ENCODE measurements at regions not wholly inside any gene's neighbourhood (a gene's known extent, or its start where the extent isn't known, plus 50 kb on each side); places are given as distances from the start of the nearest gene placed in this dataset.
"Not testable (repeated sequence)": the region's sequence is repeated elsewhere in the genome, so short reads cannot be mapped to it uniquely, and the experiment has no call there.

DNA sequence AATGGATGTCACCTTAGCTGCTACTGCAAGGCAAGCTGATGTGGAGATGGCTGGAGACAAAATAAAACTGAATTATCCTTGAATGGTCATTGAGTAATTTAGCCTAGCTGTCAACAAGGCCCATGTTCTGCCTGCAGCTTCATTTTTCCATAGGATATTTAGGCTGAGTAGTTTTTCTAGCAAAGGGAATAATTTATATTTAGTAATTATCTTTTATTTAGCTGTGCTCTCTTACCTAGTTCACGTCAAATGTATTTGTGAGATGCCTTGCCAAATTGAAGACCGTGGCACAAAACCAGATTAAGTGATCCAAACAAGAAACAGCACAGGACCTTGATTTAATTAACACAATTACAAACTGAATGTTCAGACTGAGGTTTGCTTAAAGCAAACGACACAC lies 77.4 kb upstream of the CEP162 start:
- H3K4me2 ChIP-seq, result no peak overlapping the region
- TF ChIP-seq EP300 (IDR thresholded peaks at IDR 0.05; ENCODE audit: borderline replicate concordance in 1 of 2, low read depth in 1 of 2, low read length in 1 of 2) (peak in 1 of 2 experiments; percentile 34; a peak in 1 of 4 replicates), NRF1 (IDR thresholded peaks at IDR 0.05; ENCODE audit: low read depth, low read length) (no peak), GATA2 (CRISPR knock-in tag; IDR thresholded peaks at IDR 0.05) (peak; percentile 47), RCOR1 (IDR thresholded peaks at IDR 0.05; ENCODE audit: low read length) (0 out of 2 replicates have a peak, but pooled peaks have one; percentile 24)
- TF ChIP-seq, protein P1, sequence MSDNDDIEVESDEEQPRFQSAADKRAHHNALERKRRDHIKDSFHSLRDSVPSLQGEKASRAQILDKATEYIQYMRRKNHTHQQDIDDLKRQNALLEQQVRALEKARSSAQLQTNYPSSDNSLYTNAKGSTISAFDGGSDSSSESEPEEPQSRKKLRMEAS (IDR thresholded peaks at IDR 0.05; ENCODE audit: low read depth), result no peak
- TF ChIP-seq, protein P2, sequence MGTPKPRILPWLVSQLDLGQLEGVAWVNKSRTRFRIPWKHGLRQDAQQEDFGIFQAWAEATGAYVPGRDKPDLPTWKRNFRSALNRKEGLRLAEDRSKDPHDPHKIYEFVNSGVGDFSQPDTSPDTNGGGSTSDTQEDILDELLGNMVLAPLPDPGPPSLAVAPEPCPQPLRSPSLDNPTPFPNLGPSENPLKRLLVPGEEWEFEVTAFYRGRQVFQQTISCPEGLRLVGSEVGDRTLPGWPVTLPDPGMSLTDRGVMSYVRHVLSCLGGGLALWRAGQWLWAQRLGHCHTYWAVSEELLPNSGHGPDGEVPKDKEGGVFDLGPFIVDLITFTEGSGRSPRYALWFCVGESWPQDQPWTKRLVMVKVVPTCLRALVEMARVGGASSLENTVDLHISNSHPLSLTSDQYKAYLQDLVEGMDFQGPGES (IDR thresholded peaks at IDR 0.05; ENCODE audit: low read depth, low read length), result no peak
- no peaks in the 10 kb centered on the region for H3K27me3 ChIP-seq (ENCODE audit: insufficient read depth)
- H2AFZ ChIP-seq (ENCODE audit: low read depth), result no peak overlapping the region
- no peak overlapping the region for H3K4me3 ChIP-seq (ENCODE audit: low read depth in 2 of 2, low read length in 1 of 2)
- H3F3A ChIP-seq (replicated peaks; ENCODE audit: insufficient read depth), result no peaks in the 10 kb centered on the region
- 6% methylated on average over 3 of the region's 3 CpGs for WGBS (ENCODE audit: low lambda C conversion rate)
- ChIA-PET POLR2A (no interaction called here), CTCF (interaction anchor here (1.7 to 3.2 kb wide), 2 partner anchors 21 to 77 kb away, joined by 4 to 11 read pairs; partner anchors contain the start of gene CEP162)
- H4K20me1 ChIP-seq (ENCODE audit: insufficient read depth), result no peaks in the 10 kb centered on the region
- H3K9ac ChIP-seq, result no peak overlapping the region
- no peaks in the 10 kb centered on the region for H3K36me3 ChIP-seq (replicated peaks in 1 of 2; ENCODE audit: control insufficient read depth in 1 of 2, insufficient read depth in 2 of 2, low read length in 1 of 2)
- H3K9me3 ChIP-seq, result no peaks in the 10 kb centered on the region
- DNase-seq, result peak; percentile 35
- H3K9me2 ChIP-seq, result no peaks in the 10 kb centered on the region
- H3K4me1 ChIP-seq (ENCODE audit: control insufficient read depth in 1 of 2, insufficient read depth in 2 of 2, low read depth in 1 of 2, low read length in 1 of 2), result peaks cover 0 to 3% of the 10 kb centered on the region in 2 experiments; a peak in 2 of 4 replicates
- peak overlapping the region in 1 of 2 experiments; percentile 72; a peak in 2 of 4 replicates for H3K27ac ChIP-seq (ENCODE audit: low read depth in 2 of 2, low read length in 1 of 2)
- no peaks in the 10 kb centered on the region for H3K79me2 ChIP-seq (ENCODE audit: insufficient read depth)

DNA sequence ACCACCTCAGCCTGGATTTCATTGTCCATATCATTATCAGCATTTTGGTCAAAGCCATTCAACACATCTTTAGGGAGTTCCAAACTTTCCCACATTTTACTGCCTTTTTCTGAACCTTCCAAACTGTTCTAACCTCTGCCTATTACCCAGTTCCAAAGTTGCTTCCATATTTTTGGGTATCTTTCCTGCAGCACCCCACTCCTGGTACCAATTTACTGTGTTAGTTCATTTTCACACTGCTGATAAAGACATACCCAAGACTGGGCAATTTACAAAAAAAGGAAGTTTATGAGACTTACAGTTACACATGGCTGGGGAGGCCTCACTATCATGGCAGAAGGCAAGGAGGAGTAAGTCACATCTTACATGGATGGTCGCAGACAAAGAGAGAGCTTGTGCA lies 63.6 kb upstream of the CEP162 start:
- POLR2A ChIA-PET; H2AFZ ChIP-seq (ENCODE audit: low read depth); H3K79me2 ChIP-seq (ENCODE audit: insufficient read depth); H3K36me3 ChIP-seq (replicated peaks in 1 of 2; ENCODE audit: control insufficient read depth in 1 of 2, insufficient read depth in 2 of 2, low read length in 1 of 2); H3K27me3 ChIP-seq (ENCODE audit: insufficient read depth); H4K20me1 ChIP-seq (ENCODE audit: insufficient read depth); CTCF ChIA-PET; H3K4me3 ChIP-seq (ENCODE audit: low read depth in 2 of 2, low read length in 1 of 2); DNase-seq; H3F3A ChIP-seq (replicated peaks; ENCODE audit: insufficient read depth); H3K4me1 ChIP-seq (ENCODE audit: control insufficient read depth in 1 of 2, insufficient read depth in 2 of 2, low read depth in 1 of 2, low read length in 1 of 2); H3K9ac ChIP-seq; H3K9me3 ChIP-seq; H3K4me2 ChIP-seq; H3K9me2 ChIP-seq; H3K27ac ChIP-seq (ENCODE audit: low read depth in 2 of 2, low read length in 1 of 2): not testable (repeated sequence)
- WGBS (ENCODE audit: low lambda C conversion rate), result 48% methylated on average over 1 of the region's 1 CpG

DNA sequence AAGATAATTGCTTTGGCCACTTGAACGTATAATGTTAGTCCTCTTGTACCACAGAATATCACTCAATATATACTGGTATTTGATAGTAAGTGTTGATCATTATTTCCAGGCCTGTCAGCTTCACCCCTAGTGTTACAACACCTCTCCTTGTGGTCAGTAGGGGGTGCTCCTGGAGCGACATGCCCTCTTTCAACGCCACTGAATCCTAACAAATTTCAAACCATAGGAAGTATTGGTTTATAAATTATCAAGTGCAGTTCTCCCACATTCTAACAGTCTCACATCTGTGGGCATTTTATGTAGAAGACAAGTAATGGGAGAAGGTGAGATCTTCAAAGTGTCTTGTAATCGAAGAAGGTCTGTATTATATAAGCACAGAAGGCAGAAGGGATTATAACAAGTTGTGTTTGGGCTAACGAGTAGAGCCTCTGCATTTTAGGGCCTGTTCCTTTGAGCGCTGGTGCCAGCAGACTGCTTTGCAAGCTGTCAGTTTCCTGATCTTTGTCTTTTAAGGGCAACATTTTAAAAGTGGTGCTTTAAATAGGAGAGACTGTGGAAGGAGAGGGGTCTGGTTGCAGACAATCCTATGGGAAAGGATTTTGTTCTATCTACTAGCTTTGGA lies 57.1 kb upstream of the CEP162 start:
- H3K9me2 ChIP-seq, result no peaks in the 10 kb centered on the region
- no peaks in the 10 kb centered on the region for H3K9me3 ChIP-seq
- POLR2A ChIA-PET, result no interaction called here
- no peaks in the 10 kb centered on the region for H3K27me3 ChIP-seq (ENCODE audit: insufficient read depth)
- H3K4me3 ChIP-seq (ENCODE audit: low read depth in 2 of 2, low read length in 1 of 2), result peak overlapping the region in 1 of 2 experiments; percentile 37; a peak in 1 of 4 replicates
- no peaks in the 10 kb centered on the region for H3K79me2 ChIP-seq (ENCODE audit: insufficient read depth)
- no peaks in the 10 kb centered on the region for H3K36me3 ChIP-seq (replicated peaks in 1 of 2; ENCODE audit: control insufficient read depth in 1 of 2, insufficient read depth in 2 of 2, low read length in 1 of 2)
- H3K27ac ChIP-seq (ENCODE audit: low read depth in 2 of 2, low read length in 1 of 2), result no peak overlapping the region
- no peaks in the 10 kb centered on the region for H3F3A ChIP-seq (replicated peaks; ENCODE audit: insufficient read depth)
- no peak overlapping the region for H3K4me2 ChIP-seq
- H3K9ac ChIP-seq, result no peak overlapping the region
- WGBS (ENCODE audit: low lambda C conversion rate), result 44% methylated on average over 6 of the region's 6 CpGs
- H3K4me1 ChIP-seq (ENCODE audit: control insufficient read depth in 1 of 2, insufficient read depth in 2 of 2, low read depth in 1 of 2, low read length in 1 of 2), result no peaks in the 10 kb centered on the region; a peak in 1 of 4 replicates
- CTCF ChIA-PET, result interaction anchor here (0.6 to 3.8 kb wide), 25 partner anchors 9 to 846 kb away, joined by 3 to 18 read pairs (median 3); no protein-coding TSS in a partner anchor
- H2AFZ ChIP-seq (ENCODE audit: low read depth), result no peak overlapping the region
- peak; percentile 50 for DNase-seq
- no peaks in the 10 kb centered on the region for H4K20me1 ChIP-seq (ENCODE audit: insufficient read depth)
- TF ChIP-seq MXI1 (IDR thresholded peaks at IDR 0.05; ENCODE audit: low read depth, low read length) (no peak), TCF12 (IDR thresholded peaks at IDR 0.05) (no peak), MEF2A (IDR thresholded peaks at IDR 0.05; ENCODE audit: borderline replicate concordance, low read depth) (no peak), RAD21 (IDR thresholded peaks at IDR 0.05; ENCODE audit: low read length) (peak; percentile 84), SIN3A (IDR thresholded peaks at IDR 0.05; ENCODE audit: borderline replicate concordance, low read depth, low read length) (no peak), EP300 (IDR thresholded peaks at IDR 0.05; ENCODE audit: borderline replicate concordance in 1 of 2, low read depth in 1 of 2, low read length in 1 of 2) (no peak), EZH2phosphoT487 (IDR thresholded peaks at IDR 0.05; ENCODE audit: borderline replicate concordance, low read depth) (no peak), NFIC (IDR thresholded peaks at IDR 0.05; ENCODE audit: borderline replicate concordance) (no peak), SMC3 (IDR thresholded peaks at IDR 0.05; ENCODE audit: low read depth, low read length) (peak; percentile 65; the same call in 1 of the 2 replicates)
- TF ChIP-seq, protein P3, sequence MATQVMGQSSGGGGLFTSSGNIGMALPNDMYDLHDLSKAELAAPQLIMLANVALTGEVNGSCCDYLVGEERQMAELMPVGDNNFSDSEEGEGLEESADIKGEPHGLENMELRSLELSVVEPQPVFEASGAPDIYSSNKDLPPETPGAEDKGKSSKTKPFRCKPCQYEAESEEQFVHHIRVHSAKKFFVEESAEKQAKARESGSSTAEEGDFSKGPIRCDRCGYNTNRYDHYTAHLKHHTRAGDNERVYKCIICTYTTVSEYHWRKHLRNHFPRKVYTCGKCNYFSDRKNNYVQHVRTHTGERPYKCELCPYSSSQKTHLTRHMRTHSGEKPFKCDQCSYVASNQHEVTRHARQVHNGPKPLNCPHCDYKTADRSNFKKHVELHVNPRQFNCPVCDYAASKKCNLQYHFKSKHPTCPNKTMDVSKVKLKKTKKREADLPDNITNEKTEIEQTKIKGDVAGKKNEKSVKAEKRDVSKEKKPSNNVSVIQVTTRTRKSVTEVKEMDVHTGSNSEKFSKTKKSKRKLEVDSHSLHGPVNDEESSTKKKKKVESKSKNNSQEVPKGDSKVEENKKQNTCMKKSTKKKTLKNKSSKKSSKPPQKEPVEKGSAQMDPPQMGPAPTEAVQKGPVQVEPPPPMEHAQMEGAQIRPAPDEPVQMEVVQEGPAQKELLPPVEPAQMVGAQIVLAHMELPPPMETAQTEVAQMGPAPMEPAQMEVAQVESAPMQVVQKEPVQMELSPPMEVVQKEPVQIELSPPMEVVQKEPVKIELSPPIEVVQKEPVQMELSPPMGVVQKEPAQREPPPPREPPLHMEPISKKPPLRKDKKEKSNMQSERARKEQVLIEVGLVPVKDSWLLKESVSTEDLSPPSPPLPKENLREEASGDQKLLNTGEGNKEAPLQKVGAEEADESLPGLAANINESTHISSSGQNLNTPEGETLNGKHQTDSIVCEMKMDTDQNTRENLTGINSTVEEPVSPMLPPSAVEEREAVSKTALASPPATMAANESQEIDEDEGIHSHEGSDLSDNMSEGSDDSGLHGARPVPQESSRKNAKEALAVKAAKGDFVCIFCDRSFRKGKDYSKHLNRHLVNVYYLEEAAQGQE (IDR thresholded peaks at IDR 0.05; ENCODE audit: low read depth, low read length), result no peak
